Ammon's horn (tissue), 1 donor: ENCODE measurements at regions not wholly inside any gene's neighbourhood (a gene's known extent, or its start where the extent isn't known, plus 50 kb on each side); places are given as distances from the start of the nearest gene placed in this dataset.
"Not testable (repeated sequence)": the region's sequence is repeated elsewhere in the genome, so short reads cannot be mapped to it uniquely, and the experiment has no call there.

Experiments used
- DNase-seq: peaks from one replicate; pipeline ENCODE4 v3.0.0-alpha.2; 2016; ENCODE audit warnings: low spot score

- DNase-seq: no peak
Measured at GRCh38 chr7:130789436-130789835, 55.4 kb upstream of the KLF14 start.

- DNase-seq: peak; percentile 62
Measured at GRCh38 chr7:130791746-130792145, 57.7 kb upstream of the KLF14 start.

- peak; percentile 11 for DNase-seq
Measured at GRCh38 chr7:130793855-130794618, 60.0 kb upstream of the KLF14 start.

GRCh38 chr7:130794619-130794922, 60.6 kb upstream of the KLF14 start:
- DNase-seq: no peak

DNA sequence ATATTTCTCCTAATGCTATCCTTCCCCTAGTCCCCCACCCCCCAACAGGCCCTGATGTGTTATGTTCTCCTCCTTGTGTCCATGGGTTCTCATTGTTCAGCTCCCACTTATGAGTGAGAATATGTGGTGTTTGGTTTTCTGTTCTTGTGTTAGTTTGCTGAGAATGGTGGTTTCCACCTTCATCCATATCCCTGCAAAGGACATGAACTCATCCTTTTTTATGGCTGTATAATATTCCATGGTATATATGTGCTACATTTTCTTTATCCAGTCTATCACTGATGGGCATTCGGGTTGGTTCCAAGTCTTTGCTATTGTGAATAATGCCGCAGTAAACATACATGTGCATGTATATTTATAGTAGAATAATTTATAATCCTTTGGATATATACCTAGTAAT, 62.4 kb upstream of the KLF14 start:
- not testable (repeated sequence) for DNase-seq

DNA sequence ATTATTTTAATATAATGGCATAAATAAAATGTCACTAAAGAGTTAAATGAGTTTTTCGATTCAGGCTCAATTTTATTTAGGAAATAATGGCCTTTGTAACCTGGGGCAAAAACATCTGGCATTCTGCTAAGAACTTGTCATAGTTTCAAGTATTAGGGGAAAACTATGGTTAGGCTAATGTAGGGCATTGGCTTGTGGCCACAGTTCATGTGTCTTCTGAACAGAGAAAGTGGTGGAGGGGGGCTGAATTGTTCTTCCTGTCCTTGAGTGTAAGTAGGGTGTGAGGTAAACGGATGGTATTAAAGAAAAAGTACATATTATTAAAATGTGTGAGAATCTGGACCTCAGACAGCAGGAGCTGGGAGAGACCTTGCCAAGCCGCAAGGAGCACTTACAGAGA, 69.1 kb upstream of the KLF14 start:
- DNase-seq: no peak

DNA sequence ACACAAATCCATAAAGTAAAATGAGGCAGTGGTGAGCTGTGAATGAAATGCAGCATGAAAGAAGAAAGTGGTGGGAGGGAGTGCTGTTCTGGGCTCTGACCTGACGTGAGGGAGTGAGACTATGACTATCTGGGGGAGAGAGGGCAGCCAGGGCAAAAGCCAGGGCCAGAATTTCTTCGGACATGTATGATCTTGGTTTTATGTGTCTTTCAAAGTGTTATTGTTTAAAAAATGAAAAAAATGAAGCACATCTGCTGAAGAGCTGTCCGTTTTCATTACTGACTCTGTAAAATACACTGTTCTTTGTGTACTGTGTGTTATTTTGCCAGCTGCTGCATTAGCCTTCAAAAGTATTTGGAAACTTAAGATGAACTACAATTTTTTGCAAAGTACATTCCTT, 70.2 kb upstream of the KLF14 start:
- no peak for DNase-seq

- not testable (repeated sequence) for DNase-seq
Measured at GRCh38 chr7:130812819-130813218, 78.8 kb upstream of the KLF14 start.

DNA sequence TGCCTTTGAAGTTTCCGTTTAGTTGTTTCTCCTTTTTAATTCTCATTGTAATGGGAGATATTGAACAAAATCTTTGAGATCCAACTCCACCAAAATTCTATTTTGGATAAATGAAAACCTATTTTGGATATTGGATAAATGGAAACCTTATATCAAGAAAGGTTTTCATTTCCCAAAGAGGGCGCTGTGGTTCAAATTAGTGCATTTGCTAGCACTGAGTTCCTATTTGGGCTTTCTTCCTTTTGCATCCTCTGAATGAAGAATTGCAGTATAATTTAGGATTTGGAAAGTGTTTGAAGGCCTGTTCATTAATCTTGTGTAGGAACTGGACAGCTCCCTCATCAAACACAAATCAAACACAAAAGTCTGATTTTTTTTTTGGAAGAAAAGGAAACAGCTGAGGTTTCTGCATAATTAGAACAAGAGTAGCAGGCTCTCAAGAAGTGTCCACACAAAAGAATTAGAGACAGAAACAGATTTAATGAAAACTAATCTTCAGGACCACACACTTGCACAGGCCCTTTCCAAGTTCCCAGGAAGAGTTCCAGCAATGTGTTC, 80.8 kb upstream of the KLF14 start:
- no peak for DNase-seq

DNA sequence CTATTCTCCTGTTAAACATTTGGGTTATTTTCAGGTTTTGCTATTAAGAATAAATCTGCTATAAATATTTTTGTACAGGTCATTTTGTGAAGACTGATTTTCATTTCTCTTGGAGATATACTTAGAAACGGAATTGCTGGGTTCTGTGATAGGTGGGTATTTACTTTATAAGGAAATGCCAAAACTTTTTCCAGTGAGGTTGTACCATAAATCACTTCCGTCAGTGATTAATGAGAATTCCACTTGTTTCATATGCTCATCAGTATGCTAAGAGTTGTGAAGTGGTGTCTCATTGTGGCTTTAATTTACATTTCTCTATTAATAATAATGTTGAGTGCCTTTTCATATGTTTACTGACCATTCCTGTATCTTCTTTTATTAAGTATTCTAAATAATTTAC, 84.0 kb upstream of the KLF14 start:
- no peak for DNase-seq

DNA sequence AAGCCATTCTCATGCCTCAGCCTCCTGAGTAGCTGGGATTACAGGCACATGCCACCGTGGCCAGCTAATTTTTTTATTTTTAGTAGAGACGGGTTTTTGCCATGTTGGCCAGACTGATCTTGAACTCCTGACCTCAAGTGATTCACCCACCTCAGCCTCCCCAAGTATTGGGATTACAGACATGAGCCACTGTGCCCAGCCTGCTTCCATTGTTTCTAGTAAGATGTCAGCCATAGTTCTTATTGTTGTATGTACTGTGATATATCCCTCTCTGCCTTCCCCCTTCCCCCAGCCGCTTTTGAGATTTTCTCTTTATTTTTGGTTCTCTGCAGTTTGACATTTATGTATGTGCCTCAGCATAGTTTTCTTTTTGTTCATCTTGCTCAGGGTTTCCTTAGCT, 87.9 kb upstream of the KLF14 start:
- no peak for DNase-seq

GRCh38 chr7:130822642-130823041, 88.6 kb upstream of the KLF14 start:
- no peak for DNase-seq

- DNase-seq: no peak
Measured at GRCh38 chr7:130823060-130823459, 89.1 kb upstream of the KLF14 start.

GRCh38 chr7:130825819-130826218, 91.8 kb upstream of the KLF14 start:
- no peak for DNase-seq

DNA sequence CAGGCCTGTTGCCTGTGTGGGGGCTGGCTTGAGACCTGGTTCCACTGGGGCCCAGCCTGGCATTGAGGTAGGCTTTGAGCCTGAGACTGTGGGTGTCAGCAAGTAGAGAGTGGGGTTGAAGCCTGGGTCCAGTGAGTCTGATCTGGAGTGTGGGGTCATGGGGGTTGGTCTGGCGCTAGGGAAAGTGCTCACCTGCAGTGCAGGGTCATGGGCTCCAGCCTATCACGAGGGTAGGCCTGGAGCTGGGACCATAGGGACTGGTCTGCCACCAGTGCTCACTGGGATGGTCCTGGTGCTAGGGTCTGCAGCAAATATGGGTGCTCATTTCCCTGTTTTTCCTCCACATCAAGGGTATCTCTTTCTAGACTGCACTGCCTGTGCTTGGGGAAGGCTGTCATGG, 95.4 kb upstream of the KLF14 start:
- DNase-seq: no peak

DNA sequence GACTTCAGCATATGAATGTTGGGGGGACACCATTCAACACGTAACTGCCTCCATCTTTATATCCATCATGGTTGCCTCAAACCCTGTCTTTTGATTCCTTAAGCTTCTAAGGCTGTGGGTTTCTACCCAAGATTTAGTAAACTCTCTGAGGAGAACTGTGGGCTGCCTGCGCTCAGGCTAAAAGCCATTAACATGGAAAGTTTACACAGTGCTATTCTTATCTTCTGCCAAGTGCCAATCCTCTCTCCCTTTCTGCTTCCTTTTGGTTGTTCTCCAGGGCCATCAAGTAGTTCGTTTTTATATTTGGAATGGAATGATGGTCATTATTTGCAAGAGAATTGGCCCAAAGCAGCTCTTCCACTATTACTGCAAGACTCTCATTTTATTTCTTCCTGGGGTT, 97.3 kb upstream of the KLF14 start:
- no peak for DNase-seq

DNA sequence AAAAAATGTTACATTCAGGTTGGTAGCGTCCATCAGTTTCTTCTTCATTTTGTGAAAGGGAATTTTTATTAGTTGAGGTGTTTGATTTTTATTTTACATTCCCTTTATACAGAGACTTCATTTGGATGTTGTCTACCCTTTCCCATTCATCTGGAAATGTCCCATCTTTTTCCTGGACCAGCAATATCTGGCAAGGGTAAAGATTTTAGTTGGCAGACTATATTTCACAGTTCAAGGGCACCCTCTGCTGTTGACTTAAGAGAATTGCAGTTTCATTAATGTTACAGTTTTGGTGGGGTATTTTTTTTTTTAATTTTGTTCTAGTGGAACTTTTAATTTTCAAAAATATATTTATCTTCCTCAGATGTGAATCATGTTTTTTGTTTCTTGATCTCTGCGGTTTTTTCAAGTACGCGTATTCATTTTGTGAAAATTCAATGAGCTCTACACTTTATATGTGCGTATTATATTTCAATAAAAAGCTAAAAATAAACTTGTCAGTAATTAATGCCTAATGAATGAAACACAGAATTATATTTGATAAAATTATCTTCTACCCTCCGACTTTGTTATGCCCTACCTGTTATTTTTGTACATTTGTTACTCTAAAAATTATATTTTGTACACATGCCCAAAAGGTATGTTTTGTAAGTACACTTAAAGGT, 97.9 kb upstream of the KLF14 start:
- DNase-seq: peak; percentile 47

DNA sequence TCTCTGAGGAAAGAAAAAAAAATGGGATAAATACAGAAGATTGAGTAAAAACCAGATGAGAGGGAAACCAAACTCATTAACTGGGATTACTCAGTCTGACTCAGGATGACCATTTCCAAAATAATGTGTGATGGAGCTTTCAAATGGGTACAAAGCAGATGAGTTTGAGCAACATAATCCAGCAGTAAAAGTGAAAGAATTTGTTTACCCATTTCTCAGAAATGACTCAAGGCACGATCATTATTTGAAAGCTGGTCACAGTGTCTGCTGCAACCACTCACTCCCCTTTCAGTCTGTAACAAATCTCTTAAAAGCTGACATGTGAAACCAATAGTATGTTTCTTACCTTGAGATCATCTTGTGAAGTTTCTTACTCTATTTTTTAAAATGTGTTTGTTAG, 104.7 kb upstream of the KLF14 start:
- DNase-seq: no peak

DNA sequence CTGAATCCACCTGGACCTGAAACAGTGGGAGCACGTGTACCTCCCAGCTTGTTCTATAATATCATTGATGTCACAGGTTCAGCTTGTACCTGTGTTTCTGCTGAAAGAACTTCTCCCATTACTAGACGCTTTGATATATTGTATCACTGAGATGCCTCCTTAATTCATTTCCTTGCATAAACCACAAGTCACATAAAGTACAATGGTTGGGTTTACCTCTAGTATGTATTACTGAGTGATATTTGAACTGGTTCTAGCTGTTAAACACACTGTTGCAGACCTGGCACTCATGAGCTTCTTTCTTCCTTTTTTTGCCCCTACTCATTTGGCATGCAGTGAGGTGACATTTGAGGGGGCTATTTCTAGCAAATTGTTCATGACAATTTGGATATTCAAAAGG, 106.6 kb upstream of the KLF14 start:
- DNase-seq: no peak

DNA sequence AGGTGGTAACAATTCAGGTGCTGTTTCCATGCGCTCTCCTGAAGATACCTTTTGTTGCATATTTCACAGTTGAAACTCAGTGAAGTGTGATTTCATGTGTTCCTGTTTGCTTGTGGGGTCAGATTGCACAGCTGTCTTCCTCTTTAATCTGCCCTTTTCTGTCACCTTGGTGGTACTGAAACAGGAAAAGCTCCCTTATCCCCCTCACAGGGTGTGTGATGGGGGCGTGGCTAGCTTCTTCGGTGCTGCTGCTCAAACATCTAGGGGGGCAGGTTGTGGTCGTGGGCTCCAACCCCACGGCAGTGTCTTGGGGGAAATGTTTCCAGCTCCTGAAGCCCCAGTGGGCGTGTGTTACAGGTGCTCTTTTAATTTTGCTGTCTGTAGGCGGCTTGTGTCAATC, 107.4 kb upstream of the KLF14 start:
- DNase-seq: no peak

GRCh38 chr7:130843703-130844102, 109.7 kb upstream of the KLF14 start:
- DNase-seq: no peak

DNA sequence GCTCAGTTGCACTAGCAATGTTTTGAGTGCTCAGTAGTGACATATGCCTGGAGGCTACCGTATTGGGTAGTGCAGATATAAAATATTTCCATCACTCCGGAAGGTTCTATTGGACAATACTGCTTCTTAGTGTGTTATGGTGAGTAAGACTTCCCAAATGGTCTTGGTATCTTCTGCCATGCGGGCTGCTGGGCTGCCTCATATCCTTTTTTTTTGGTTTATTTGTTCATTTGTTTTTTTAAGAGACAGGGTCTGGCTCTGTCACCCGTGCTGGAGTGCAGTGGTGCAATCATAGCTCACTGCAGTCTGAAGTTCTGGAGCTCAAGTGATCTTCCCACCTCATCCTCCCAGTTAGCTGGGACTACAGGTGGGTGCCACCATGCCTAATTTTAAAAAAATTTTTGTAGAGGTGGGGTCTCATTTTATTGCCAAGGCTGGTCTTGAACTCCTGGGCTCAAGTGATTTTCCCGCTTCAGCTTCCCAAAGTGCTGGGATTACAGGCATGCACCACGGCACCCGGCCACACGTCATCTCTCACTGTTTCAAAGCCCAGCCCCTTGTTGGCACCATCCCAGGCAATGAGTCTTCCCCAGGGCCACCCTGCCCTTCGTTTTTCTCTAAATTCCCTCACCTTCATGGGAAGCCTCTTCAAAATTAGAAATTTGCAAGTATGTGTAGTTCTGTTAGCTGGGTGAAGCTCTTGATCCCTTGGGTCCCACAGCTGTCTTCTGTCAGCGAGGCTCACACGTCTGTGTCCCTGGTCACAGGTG, 111.0 kb upstream of the KLF14 start:
- DNase-seq: no peak

DNA sequence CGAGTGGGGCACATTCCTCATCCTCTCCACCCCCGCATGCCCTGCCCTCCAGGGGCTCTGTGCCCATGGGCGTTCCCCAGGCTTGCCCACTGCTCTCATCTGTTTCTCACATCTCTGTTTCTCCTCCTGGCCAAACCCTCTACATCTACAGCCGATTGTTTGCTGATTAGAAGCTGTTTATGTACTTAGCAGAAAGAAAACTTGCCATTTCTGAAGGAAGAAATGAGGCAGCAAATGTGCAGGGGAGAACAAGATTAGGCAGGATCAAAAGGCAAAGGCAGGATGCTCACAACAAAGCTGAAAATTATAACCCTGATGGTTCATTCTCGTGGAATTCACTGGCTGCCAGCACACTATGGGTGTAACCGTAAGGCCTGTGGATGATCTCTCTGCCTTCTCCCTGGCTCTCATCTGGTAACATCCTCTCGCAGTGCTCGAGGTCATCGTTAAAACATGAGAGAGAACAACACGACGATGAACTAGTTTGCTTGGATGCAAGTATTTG, 111.6 kb upstream of the KLF14 start:
- DNase-seq: no peak
